Muscle layer of colon (tissue), 2 donors: ENCODE measurements at regions not wholly inside any gene's neighbourhood (a gene's known extent, or its start where the extent isn't known, plus 50 kb on each side); places are given as distances from the start of the nearest gene placed in this dataset.
"Not testable (repeated sequence)": the region's sequence is repeated elsewhere in the genome, so short reads cannot be mapped to it uniquely, and the experiment has no call there.

Experiments
- H3K27ac ChIP-seq: one replicate; pipeline ENCODE4 v1.7.0; 2013; ENCODE audit warnings: low read depth, mild to moderate bottlenecking, low read length, moderate library complexity
- H3K27me3 ChIP-seq, 2 donors: one replicate each; pipeline ENCODE4 v1.7.0; 2013; ENCODE audit warnings: low read length in 2 of 2, mild to moderate bottlenecking in 2 of 2; ENCODE audit not compliant: insufficient read depth in 2 of 2, control insufficient read depth in 1 of 2
- H3K36me3 ChIP-seq: one replicate; pipeline ENCODE4 v1.7.0; 2013; ENCODE audit warnings: mild to moderate bottlenecking, low read length; ENCODE audit not compliant: insufficient read depth
- H3K4me1 ChIP-seq: one replicate; pipeline ENCODE4 v1.7.0; 2013; ENCODE audit warnings: mild to moderate bottlenecking, low read length; ENCODE audit not compliant: insufficient read depth
- H3K4me3 ChIP-seq, 2 donors: one replicate each; pipeline ENCODE4 v1.7.0; 2013; ENCODE audit warnings: low read length in 2 of 2, low read depth in 1 of 2, mild to moderate bottlenecking in 1 of 2, moderate library complexity in 1 of 2
- H3K9ac ChIP-seq: one replicate; pipeline ENCODE4 v1.7.0; 2013; ENCODE audit warnings: low read length
- H3K9me3 ChIP-seq: one replicate; pipeline ENCODE4 v1.7.0; 2013; ENCODE audit warnings: mild to moderate bottlenecking, low read length
- donor health status: abdominal sarcoma.
- donor health status: Adenocarcinoma of cecum.

- no peak overlapping the region for H3K27ac ChIP-seq
Measured at GRCh38 chr11:27227736-27228135, 135.3 kb downstream of the CCDC34 start.

GRCh38 chr11:27219487-27220039 lies 143.5 kb downstream of the CCDC34 start:
- H3K36me3 ChIP-seq, H3K9me3 ChIP-seq, H3K4me3 ChIP-seq, H3K27ac ChIP-seq, H3K27me3 ChIP-seq, H3K9ac ChIP-seq: not testable (repeated sequence)
- peaks cover 39% of the 10 kb centered on the region for H3K4me1 ChIP-seq

More at GRCh38 chr11:27227736-27228135, 135.3 kb downstream of the CCDC34 start:
- Histone ChIP-seq H3K9ac (no peak overlapping the region), H3K36me3 (no peaks in the 10 kb centered on the region), H3K4me1 (peaks cover 46% of the 10 kb centered on the region), H3K9me3 (no peaks in the 10 kb centered on the region), H3K4me3 (no peak overlapping the region), H3K27me3 (no peaks in the 10 kb centered on the region)

- Histone ChIP-seq H3K36me3 (no peaks in the 10 kb centered on the region), H3K9me3 (no peaks in the 10 kb centered on the region), H3K9ac (no peak overlapping the region), H3K4me1 (peaks cover 41% of the 10 kb centered on the region), H3K27ac (no peak overlapping the region), H3K4me3 (no peak overlapping the region), H3K27me3 (no peaks in the 10 kb centered on the region)
Measured at GRCh38 chr11:27218421-27219038, 144.5 kb downstream of the CCDC34 start.

GRCh38 chr11:27217948-27218420 lies 145.0 kb downstream of the CCDC34 start:
- Histone ChIP-seq H3K27me3 (no peaks in the 10 kb centered on the region), H3K9ac (no peak overlapping the region), H3K4me3 (no peak overlapping the region), H3K4me1 (peaks cover 45% of the 10 kb centered on the region), H3K36me3 (no peaks in the 10 kb centered on the region), H3K9me3 (no peaks in the 10 kb centered on the region), H3K27ac (no peak overlapping the region)

- peaks cover 45% of the 10 kb centered on the region for H3K4me1 ChIP-seq
- H3K9ac ChIP-seq = no peak overlapping the region
- H3K9me3 ChIP-seq = no peaks in the 10 kb centered on the region
Measured at GRCh38 chr11:27217496-27217895, 145.5 kb downstream of the CCDC34 start.

GRCh38 chr11:27216270-27217149 lies 146.5 kb downstream of the CCDC34 start:
- Histone ChIP-seq H3K9ac (no peak overlapping the region), H3K36me3 (no peaks in the 10 kb centered on the region), H3K4me3 (no peak overlapping the region), H3K4me1 (peaks cover 45% of the 10 kb centered on the region), H3K27ac (no peak overlapping the region), H3K27me3 (no peaks in the 10 kb centered on the region), H3K9me3 (no peaks in the 10 kb centered on the region)

More at GRCh38 chr11:27217496-27217895, 145.5 kb downstream of the CCDC34 start:
- no peaks in the 10 kb centered on the region for H3K36me3 ChIP-seq
- no peak overlapping the region for H3K27ac ChIP-seq
- no peak overlapping the region for H3K4me3 ChIP-seq
- H3K27me3 ChIP-seq = no peaks in the 10 kb centered on the region

GRCh38 chr11:27215471-27216269 lies 147.3 kb downstream of the CCDC34 start:
- no peak overlapping the region for H3K27ac ChIP-seq

GRCh38 chr11:27214713-27215112 lies 148.3 kb downstream of the CCDC34 start:
- Histone ChIP-seq H3K27ac (no peak overlapping the region), H3K9me3 (no peaks in the 10 kb centered on the region), H3K27me3 (no peaks in the 10 kb centered on the region), H3K36me3 (no peaks in the 10 kb centered on the region), H3K9ac (no peak overlapping the region), H3K4me1 (peaks cover 45% of the 10 kb centered on the region), H3K4me3 (no peak overlapping the region)

More at GRCh38 chr11:27215471-27216269, 147.3 kb downstream of the CCDC34 start:
- H3K27me3 ChIP-seq = no peaks in the 10 kb centered on the region
- H3K9me3 ChIP-seq = no peaks in the 10 kb centered on the region
- H3K4me3 ChIP-seq = no peak overlapping the region
- H3K9ac ChIP-seq = no peak overlapping the region
- H3K36me3 ChIP-seq = no peaks in the 10 kb centered on the region
- peaks cover 45% of the 10 kb centered on the region for H3K4me1 ChIP-seq

- peaks cover 36% of the 10 kb centered on the region for H3K4me1 ChIP-seq
- no peaks in the 10 kb centered on the region for H3K27me3 ChIP-seq
- no peak overlapping the region for H3K9ac ChIP-seq
- H3K36me3 ChIP-seq = no peaks in the 10 kb centered on the region
- no peak overlapping the region for H3K27ac ChIP-seq
- no peaks in the 10 kb centered on the region for H3K9me3 ChIP-seq
- H3K4me3 ChIP-seq = no peak overlapping the region
Measured at GRCh38 chr11:27213232-27213660, 149.8 kb downstream of the CCDC34 start.

GRCh38 chr11:27212248-27212780 lies 150.7 kb downstream of the CCDC34 start:
- H3K27ac ChIP-seq = no peak overlapping the region
- no peak overlapping the region for H3K4me3 ChIP-seq
- no peaks in the 10 kb centered on the region for H3K27me3 ChIP-seq
- H3K36me3 ChIP-seq = no peaks in the 10 kb centered on the region
- peaks cover 27% of the 10 kb centered on the region for H3K4me1 ChIP-seq
- H3K9me3 ChIP-seq = no peaks in the 10 kb centered on the region
- H3K9ac ChIP-seq = no peak overlapping the region
